ENCODE measurements at regions not wholly inside any gene's neighbourhood (a gene's known extent, or its start where the extent isn't known, plus 50 kb on each side); places are given as distances from the start of the nearest gene placed in this dataset.

DNA sequence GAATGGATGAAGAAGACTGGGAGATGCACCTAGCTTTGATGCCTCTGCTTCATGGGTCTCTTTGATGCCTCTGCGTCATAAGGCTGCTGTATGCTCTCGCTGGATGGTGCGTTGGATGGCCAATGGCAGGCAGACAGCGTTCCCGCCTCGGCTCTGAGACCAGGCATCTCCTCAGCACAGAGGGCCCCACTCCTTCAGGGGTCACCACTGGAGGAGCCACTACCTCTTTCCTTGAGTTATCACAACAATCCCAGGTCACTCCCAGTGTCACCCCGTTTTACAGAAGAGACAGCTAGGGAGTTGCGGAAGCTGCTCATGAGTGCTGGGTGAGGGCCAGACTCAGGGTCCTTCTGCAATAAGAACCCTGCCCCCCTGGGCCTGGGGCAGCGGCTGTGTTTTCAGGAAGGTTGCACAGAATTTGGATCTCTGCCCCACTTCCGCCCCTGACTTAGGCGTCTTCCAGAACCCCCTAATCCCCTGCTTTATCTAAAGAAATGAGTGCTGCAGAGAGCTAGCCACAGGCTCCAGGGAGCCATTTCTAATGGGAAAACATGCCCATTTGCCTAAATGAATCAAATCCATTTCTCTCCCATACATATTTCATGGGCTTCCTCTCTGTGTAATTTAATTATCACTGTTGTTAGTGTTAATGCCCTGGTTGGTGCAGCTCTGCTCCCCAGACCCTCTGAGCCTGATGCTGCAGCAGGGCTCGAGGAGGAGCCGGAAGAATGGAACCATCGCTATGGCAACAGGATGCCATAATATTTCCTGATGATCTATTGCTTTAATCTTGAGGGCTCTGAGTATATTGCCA lies 131.8 kb upstream of the HS6ST1 start:
- Histone ChIP-seq H3K36me3 (ENCODE audit: insufficient read depth in 1 of 2, low read depth in 1 of 2) (no peaks in the 10 kb centered on the region), H3K27me3 (ENCODE audit: insufficient read depth in 3 of 3, low read length in 2 of 3) (peaks cover 0 to 4% (median 0%) of the 10 kb centered on the region in 3 donors), H3K9me3 (no peaks in the 10 kb centered on the region), H3K4me3 (no peak overlapping the region), H3K4me1 (no peaks in the 10 kb centered on the region), H3K27ac (no peak overlapping the region)
- intact Hi-C loops (cut with DNase I): no loop called here
- DNase-seq (no peak), ATAC-seq (no peak)
- WGBS, 3 donors: 78 to 84% (median 83%) methylated on average over 14 of the region's 14 CpGs
- TF ChIP-seq, protein P1, sequence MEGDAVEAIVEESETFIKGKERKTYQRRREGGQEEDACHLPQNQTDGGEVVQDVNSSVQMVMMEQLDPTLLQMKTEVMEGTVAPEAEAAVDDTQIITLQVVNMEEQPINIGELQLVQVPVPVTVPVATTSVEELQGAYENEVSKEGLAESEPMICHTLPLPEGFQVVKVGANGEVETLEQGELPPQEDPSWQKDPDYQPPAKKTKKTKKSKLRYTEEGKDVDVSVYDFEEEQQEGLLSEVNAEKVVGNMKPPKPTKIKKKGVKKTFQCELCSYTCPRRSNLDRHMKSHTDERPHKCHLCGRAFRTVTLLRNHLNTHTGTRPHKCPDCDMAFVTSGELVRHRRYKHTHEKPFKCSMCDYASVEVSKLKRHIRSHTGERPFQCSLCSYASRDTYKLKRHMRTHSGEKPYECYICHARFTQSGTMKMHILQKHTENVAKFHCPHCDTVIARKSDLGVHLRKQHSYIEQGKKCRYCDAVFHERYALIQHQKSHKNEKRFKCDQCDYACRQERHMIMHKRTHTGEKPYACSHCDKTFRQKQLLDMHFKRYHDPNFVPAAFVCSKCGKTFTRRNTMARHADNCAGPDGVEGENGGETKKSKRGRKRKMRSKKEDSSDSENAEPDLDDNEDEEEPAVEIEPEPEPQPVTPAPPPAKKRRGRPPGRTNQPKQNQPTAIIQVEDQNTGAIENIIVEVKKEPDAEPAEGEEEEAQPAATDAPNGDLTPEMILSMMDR (IDR thresholded peaks at IDR 0.05): no peak

DNA sequence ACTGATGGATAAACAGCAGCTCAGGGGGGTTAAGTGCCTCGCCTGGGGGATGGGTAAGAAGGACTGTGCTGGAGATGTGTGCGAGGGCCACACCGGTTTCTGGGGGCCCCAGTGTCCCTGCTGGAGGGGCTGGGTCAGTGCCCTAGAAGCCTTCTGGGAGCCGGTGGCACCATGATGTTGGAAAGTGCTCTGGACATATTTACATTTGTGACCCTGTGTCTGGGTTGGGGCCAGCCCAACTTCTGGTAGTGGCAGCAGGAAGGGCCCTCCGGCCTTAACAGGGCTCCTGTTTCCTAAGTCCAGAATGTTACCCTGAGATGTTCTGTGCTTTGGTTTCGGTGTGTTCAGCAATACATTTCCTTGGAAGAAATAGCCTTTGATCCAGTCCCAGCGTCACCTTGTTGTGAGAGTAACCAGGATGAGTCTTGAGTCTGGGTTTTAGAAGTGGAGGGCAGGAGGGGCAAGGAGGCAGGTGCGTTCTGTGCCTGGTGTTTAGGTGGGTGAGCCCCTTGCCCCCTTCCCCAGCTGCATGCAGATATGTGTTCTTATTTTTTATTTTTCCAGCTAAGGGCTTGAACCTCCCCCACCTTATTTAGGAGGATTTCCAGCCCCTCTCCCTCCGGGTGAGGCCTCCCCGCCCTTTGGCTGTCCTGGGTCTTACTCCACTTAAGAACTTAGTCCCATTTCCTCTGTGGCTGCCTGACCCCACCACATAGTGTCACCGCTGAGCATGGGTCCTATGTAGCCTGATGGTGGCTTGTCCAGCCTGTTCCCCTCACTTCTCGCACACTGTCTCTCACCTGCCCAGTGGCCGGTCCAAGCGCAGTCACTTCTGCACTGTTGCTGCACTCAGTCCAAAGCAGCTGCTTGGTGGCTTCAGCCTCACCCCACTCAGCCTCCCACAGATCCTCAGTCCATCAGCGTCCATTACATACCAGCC lies 132.7 kb upstream of the HS6ST1 start:
- peaks cover 0 to 4% (median 0%) of the 10 kb centered on the region in 3 donors for H3K27me3 ChIP-seq (ENCODE audit: insufficient read depth in 3 of 3, low read length in 2 of 3)
- WGBS, 3 donors: 87 to 96% (median 93%) methylated on average over 15 of the region's 15 CpGs
- intact Hi-C loops (cut with DNase I): no loop called here
- TF ChIP-seq, protein P1 (IDR thresholded peaks at IDR 0.05): no peak
- H3K27ac ChIP-seq: no peak overlapping the region
- H3K36me3 ChIP-seq (ENCODE audit: insufficient read depth in 1 of 2, low read depth in 1 of 2): no peaks in the 10 kb centered on the region
- H3K9me3 ChIP-seq: no peaks in the 10 kb centered on the region
- no peaks in the 10 kb centered on the region for H3K4me1 ChIP-seq
- no peak overlapping the region for H3K4me3 ChIP-seq
- ATAC-seq (no peak), DNase-seq (no peak)

DNA sequence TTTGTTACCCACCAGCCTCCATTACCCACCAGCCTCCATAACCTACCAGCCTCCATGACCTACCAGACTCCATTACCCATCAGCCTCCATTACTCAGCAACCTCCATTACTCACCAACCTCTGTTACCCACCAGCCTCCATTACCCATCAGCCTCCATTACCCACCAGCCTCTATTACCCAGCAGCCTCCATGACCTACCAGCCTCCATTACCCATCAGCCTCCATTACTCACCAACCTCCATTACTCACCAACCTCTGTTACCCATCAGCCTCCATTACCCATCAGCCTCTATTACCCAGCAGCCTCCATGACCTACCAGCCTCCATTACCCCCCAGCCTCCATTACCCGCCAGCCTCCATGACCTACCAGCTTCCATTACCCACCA lies 133.3 kb upstream of the HS6ST1 start:
- H3K36me3 ChIP-seq (ENCODE audit: insufficient read depth in 1 of 2, low read depth in 1 of 2): no peaks in the 10 kb centered on the region
- no peaks in the 10 kb centered on the region for H3K9me3 ChIP-seq
- DNase-seq: no peak
- WGBS, 3 donors: 92 to 100% (median 100%) methylated on average over 1 of the region's 1 CpG
- TF ChIP-seq, protein P1 (IDR thresholded peaks at IDR 0.05): no peak
- H3K4me3 ChIP-seq: no peak overlapping the region
- no peak for ATAC-seq
- intact Hi-C loops (cut with DNase I): no loop called here
- peaks cover 0 to 4% (median 0%) of the 10 kb centered on the region in 3 donors for H3K27me3 ChIP-seq (ENCODE audit: insufficient read depth in 3 of 3, low read length in 2 of 3)
- no peaks in the 10 kb centered on the region for H3K4me1 ChIP-seq
- H3K27ac ChIP-seq: no peak overlapping the region

GRCh38 chr2:128452536-128453530 lies 134.2 kb upstream of the HS6ST1 start:
- TF ChIP-seq, protein P1 (IDR thresholded peaks at IDR 0.05): no peak
- Histone ChIP-seq H3K27ac (no peak overlapping the region), H3K4me1 (no peaks in the 10 kb centered on the region), H3K27me3 (ENCODE audit: insufficient read depth in 3 of 3, low read length in 2 of 3) (peaks cover 0 to 4% (median 0%) of the 10 kb centered on the region in 3 donors), H3K4me3 (no peak overlapping the region), H3K9me3 (no peaks in the 10 kb centered on the region), H3K36me3 (ENCODE audit: insufficient read depth in 1 of 2, low read depth in 1 of 2) (no peaks in the 10 kb centered on the region)
- intact Hi-C loops (cut with DNase I): no loop called here
- WGBS, 3 donors: 80 to 82% (median 81%) methylated on average over 20 of the region's 20 CpGs
- no peak for ATAC-seq
- DNase-seq: no peak

All from psoas muscle (tissue), 7 donors.